ENCODE measurements at regions not wholly inside any gene's neighbourhood (a gene's known extent, or its start where the extent isn't known, plus 50 kb on each side); places are given as distances from the start of the nearest gene placed in this dataset.

DNA sequence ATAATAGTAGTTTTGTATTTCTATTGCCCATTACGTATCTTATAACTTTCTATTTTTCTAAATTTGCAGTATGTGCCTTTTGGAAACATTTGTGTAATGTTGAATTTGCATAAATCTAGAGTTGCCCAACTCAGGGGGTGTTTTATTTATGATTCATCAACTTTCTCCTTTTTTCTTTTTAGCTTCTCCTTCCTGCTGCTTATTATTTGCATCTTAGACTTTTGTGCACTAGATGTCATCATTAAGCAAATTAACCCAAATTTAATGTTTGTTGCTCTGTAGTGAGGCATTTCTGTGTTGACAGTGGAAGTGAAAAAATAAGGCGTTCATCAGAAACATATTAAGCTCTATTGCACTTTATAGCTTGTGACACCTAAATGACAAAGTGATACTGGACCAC lies 56.2 kb upstream of the ZBED5 start:
- H3K4me3 Mint-ChIP-seq = no peak overlapping the region

DNA sequence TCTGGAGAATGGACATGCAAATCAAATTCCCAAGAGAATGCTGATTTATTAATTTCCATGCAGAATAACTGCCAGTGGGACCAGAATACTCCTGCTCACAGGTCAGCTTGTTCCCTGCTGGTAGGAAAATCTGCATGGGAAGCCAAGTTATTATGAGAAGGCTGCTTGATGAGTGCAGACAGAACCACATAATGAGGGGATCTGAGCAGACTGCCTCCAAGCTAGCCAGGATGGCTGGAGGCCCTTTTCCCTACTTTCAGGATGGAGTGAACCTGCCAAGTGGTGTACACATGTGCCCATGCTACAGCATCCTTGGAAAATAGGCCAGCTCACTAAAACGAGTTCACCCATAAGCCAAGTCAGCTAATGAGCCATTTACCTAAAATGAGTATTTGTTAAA lies 55.2 kb upstream of the ZBED5 start:
- H3K27ac ChIP-seq (ENCODE audit: low read length) = no peak overlapping the region
- DNase-seq (no peak), ATAC-seq (replicated peaks in 1 of 4) (no peak)
- H3K9me3 Mint-ChIP-seq = peaks cover 1 to 8% (median 3%) of the 10 kb centered on the region in 3 donors
- no peaks in the 10 kb centered on the region for H3K36me3 Mint-ChIP-seq
- peaks cover 0 to 5% of the 10 kb centered on the region in 2 donors for H3K27me3 Mint-ChIP-seq
- H3K27me3 ChIP-seq (replicated peaks in 1 of 2; ENCODE audit: control insufficient read depth in 2 of 2, extremely low read depth in 1 of 2, insufficient read depth in 2 of 2, low read length in 1 of 2) = peaks cover 0 to 6% of the 10 kb centered on the region in 2 experiments
- no peaks in the 10 kb centered on the region for H3K9me3 ChIP-seq
- H3K4me1 Mint-ChIP-seq = no peaks in the 10 kb centered on the region
- WGBS (ENCODE audit: insufficient coverage) = no CpG with 5 or more reads among the region's 1 CpG
- no peaks in the 10 kb centered on the region for H3K4me1 ChIP-seq (ENCODE audit: control insufficient read depth in 1 of 2, extremely low read depth in 1 of 2, insufficient read depth in 2 of 2, low read length in 2 of 2)
- ChIA-PET POLR2A (interaction anchor here in 1 of 2 donors (0.7 kb wide), 1 partner anchor 103 kb away, joined by 3 read pairs; no protein-coding TSS in a partner anchor), CTCF (interaction anchor here in 1 of 2 donors (0.6 kb wide), 1 partner anchor 54 kb away, joined by 4 read pairs; no protein-coding TSS in a partner anchor)
- H3K27ac Mint-ChIP-seq = no peak overlapping the region
- H3K4me3 ChIP-seq (ENCODE audit: control insufficient read depth in 1 of 2, extremely low read depth in 1 of 2, low read length in 1 of 2) = no peak overlapping the region
- H3K4me3 Mint-ChIP-seq = no peak overlapping the region
- H3K36me3 ChIP-seq (ENCODE audit: control insufficient read depth in 2 of 2, extremely low read depth in 1 of 2, insufficient read depth in 1 of 2, low read length in 1 of 2) = no peaks in the 10 kb centered on the region

More for the DNA sequence above, 56.2 kb upstream of the ZBED5 start:
- ATAC-seq (replicated peaks in 1 of 4) = no peak
- H3K4me3 ChIP-seq (ENCODE audit: control insufficient read depth in 1 of 2, extremely low read depth in 1 of 2, low read length in 1 of 2) = no peak overlapping the region
- no peak for DNase-seq
- H3K4me1 Mint-ChIP-seq = no peaks in the 10 kb centered on the region
- peaks cover 0 to 6% of the 10 kb centered on the region in 2 experiments for H3K27me3 ChIP-seq (replicated peaks in 1 of 2; ENCODE audit: control insufficient read depth in 2 of 2, extremely low read depth in 1 of 2, insufficient read depth in 2 of 2, low read length in 1 of 2)
- H3K27ac Mint-ChIP-seq = no peak overlapping the region
- no peak overlapping the region for H3K27ac ChIP-seq (ENCODE audit: low read length)
- H3K36me3 ChIP-seq (ENCODE audit: control insufficient read depth in 2 of 2, extremely low read depth in 1 of 2, insufficient read depth in 1 of 2, low read length in 1 of 2) = no peaks in the 10 kb centered on the region
- peaks cover 0 to 5% of the 10 kb centered on the region in 2 donors for H3K27me3 Mint-ChIP-seq
- POLR2A ChIA-PET = no interaction called here
- no CpG with 5 or more reads among the region's 2 CpGs for WGBS (ENCODE audit: insufficient coverage)
- CTCF ChIA-PET = interaction anchor here in 1 of 2 donors (0.6 kb wide), 1 partner anchor 105 kb away, joined by 3 read pairs; no protein-coding TSS in a partner anchor
- H3K4me1 ChIP-seq (ENCODE audit: control insufficient read depth in 1 of 2, extremely low read depth in 1 of 2, insufficient read depth in 2 of 2, low read length in 2 of 2) = no peaks in the 10 kb centered on the region
- H3K36me3 Mint-ChIP-seq = no peaks in the 10 kb centered on the region
- H3K9me3 ChIP-seq = no peaks in the 10 kb centered on the region
- H3K9me3 Mint-ChIP-seq = peaks cover 3 to 16% (median 8%) of the 10 kb centered on the region in 3 donors

DNA sequence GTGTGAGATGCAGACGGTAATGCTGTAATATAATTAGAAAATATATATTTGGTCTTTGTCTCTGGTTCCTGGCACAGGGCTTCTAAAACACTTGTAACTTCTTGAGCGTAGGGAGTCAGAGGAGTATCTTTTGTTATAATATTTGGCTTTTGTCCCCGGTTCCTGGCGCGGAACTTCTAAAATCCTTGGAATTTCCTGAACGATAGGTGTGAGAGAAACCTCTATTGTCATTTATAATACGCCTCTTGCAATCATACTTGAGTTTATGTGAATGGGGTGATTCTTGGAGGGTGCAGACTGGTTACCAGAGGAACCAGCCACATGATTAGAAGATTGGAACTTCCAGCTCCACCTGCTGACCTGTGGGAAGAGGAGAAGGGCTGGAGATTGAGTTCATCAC lies 54.1 kb upstream of the ZBED5 start:
- Mint-ChIP-seq H3K36me3 (no peaks in the 10 kb centered on the region), H3K4me1 (no peaks in the 10 kb centered on the region), H3K9me3 (peaks cover 0 to 5% (median 3%) of the 10 kb centered on the region in 3 donors), H3K27ac (no peak overlapping the region), H3K4me3 (no peak overlapping the region), H3K27me3 (peaks cover 0 to 5% of the 10 kb centered on the region in 2 donors)
- Histone ChIP-seq H3K9me3 (no peaks in the 10 kb centered on the region), H3K36me3 (ENCODE audit: control insufficient read depth in 2 of 2, extremely low read depth in 1 of 2, insufficient read depth in 1 of 2, low read length in 1 of 2) (no peaks in the 10 kb centered on the region), H3K4me1 (ENCODE audit: control insufficient read depth in 1 of 2, extremely low read depth in 1 of 2, insufficient read depth in 2 of 2, low read length in 2 of 2) (no peaks in the 10 kb centered on the region), H3K4me3 (ENCODE audit: control insufficient read depth in 1 of 2, extremely low read depth in 1 of 2, low read length in 1 of 2) (no peak overlapping the region), H3K27me3 (replicated peaks in 1 of 2; ENCODE audit: control insufficient read depth in 2 of 2, extremely low read depth in 1 of 2, insufficient read depth in 2 of 2, low read length in 1 of 2) (no peaks in the 10 kb centered on the region), H3K27ac (ENCODE audit: low read length) (no peak overlapping the region)
- WGBS (ENCODE audit: insufficient coverage) = 83% methylated on average over 1 of the region's 7 CpGs
- ATAC-seq (replicated peaks in 1 of 4) = no peak
- ChIA-PET POLR2A (no interaction called here), CTCF (no interaction called here)
- DNase-seq = no peak

DNA sequence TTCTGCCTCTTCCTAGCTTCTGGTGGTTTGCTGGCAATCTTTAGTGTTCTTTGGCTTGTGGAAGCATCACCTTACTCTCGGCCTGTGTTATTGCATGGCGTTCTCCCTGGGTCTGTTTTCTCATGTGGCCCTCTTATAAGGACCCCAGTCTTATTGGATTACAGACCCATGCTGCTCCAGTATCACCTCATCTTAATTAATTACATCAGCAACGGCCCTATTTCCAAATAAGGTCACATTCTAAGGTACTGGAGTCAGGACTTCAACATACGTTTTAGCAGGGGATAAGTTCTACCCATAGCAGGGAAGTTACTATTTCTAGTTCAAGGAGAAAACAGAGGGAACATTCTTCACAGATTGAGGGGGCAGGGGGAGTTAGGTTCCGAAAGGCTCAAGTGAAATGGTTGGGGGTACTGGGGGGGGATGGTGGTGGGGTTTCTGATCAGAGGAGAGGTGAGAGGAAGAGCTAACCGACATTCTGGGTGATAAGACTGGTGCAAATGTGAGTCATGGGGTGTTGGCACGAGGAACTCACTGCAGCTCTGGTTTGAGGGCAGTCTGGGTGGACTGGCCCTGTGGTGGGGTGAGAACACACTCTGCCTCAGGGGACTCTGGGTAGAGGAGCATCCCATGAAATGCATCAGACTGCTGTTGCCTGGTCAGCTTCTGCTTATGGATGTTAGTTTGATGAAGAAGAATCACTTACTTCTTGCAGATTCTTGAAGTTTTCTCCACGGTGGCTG lies 51.5 kb upstream of the ZBED5 start:
- H3K4me1 ChIP-seq (ENCODE audit: control insufficient read depth in 1 of 2, extremely low read depth in 1 of 2, insufficient read depth in 2 of 2, low read length in 2 of 2) = no peaks in the 10 kb centered on the region
- ATAC-seq (replicated peaks in 1 of 4) (no peak), DNase-seq (no peak)
- H3K9me3 ChIP-seq = no peaks in the 10 kb centered on the region
- CTCF ChIA-PET = no interaction called here
- H3K27ac ChIP-seq (ENCODE audit: low read length) = no peak overlapping the region
- H3K27me3 Mint-ChIP-seq = peaks cover 0 to 8% of the 10 kb centered on the region in 2 donors
- no peaks in the 10 kb centered on the region for H3K27me3 ChIP-seq (replicated peaks in 1 of 2; ENCODE audit: control insufficient read depth in 2 of 2, extremely low read depth in 1 of 2, insufficient read depth in 2 of 2, low read length in 1 of 2)
- H3K4me3 Mint-ChIP-seq = no peak overlapping the region
- no peaks in the 10 kb centered on the region for H3K9me3 Mint-ChIP-seq
- POLR2A ChIA-PET = no interaction called here
- 72% methylated on average over 6 of the region's 8 CpGs for WGBS (ENCODE audit: insufficient coverage)
- H3K36me3 ChIP-seq (ENCODE audit: control insufficient read depth in 2 of 2, extremely low read depth in 1 of 2, insufficient read depth in 1 of 2, low read length in 1 of 2) = no peaks in the 10 kb centered on the region
- H3K36me3 Mint-ChIP-seq = no peaks in the 10 kb centered on the region
- H3K4me3 ChIP-seq (ENCODE audit: control insufficient read depth in 1 of 2, extremely low read depth in 1 of 2, low read length in 1 of 2) = no peak overlapping the region
- no peak overlapping the region for H3K27ac Mint-ChIP-seq
- no peaks in the 10 kb centered on the region for H3K4me1 Mint-ChIP-seq

DNA sequence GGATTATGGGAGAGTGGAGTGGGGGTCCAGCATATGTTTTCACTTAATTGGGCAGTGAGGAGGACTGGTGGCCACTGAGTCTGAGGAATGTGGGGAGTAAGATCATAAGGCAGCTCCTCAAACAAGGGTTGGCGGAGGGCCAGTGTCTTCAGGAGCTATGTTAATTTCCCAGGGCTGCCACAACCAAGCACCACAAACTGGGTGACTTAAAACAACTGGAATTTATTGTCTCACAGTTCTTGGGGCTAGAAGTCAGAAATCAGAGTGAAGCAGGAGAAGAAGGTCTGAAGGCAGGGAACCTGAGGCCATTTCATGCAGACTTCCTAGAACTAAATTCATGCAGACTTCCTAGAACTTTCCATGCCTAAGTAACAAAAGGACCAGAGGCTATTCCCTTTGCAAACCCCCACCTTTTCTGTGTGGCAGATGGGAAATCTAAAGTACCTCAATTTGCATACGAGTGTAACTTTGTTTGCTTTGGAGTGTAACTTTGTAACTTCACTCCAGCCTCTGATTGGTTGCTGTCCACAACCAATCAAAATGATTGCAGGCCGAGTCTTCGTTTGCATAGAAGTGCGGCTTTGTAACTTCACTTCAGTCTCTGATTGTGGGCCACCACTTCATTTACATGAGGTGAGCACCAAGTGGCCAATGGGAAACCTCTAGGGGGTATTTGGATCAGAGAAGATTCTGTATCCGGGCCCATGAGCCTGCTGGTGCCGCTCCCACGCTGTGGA lies 50.5 kb upstream of the ZBED5 start:
- DNase-seq = no peak
- H3K4me1 Mint-ChIP-seq = no peaks in the 10 kb centered on the region

More for the DNA sequence above, 50.5 kb upstream of the ZBED5 start:
- no peak overlapping the region for H3K27ac Mint-ChIP-seq
- no peak overlapping the region for H3K4me3 ChIP-seq (ENCODE audit: control insufficient read depth in 1 of 2, extremely low read depth in 1 of 2, low read length in 1 of 2)
- ChIA-PET CTCF (interaction anchor here in 1 of 2 donors (3.3 kb wide), 1 partner anchor 115 kb away, joined by 10 read pairs; no protein-coding TSS in a partner anchor), POLR2A (no interaction called here)
- no peaks in the 10 kb centered on the region for H3K9me3 Mint-ChIP-seq
- no peak overlapping the region for H3K27ac ChIP-seq (ENCODE audit: low read length)
- no peaks in the 10 kb centered on the region for H3K36me3 Mint-ChIP-seq
- ATAC-seq (replicated peaks in 1 of 4) = no peak
- no peak overlapping the region for H3K4me3 Mint-ChIP-seq
- H3K27me3 ChIP-seq (replicated peaks in 1 of 2; ENCODE audit: control insufficient read depth in 2 of 2, extremely low read depth in 1 of 2, insufficient read depth in 2 of 2, low read length in 1 of 2) = peaks cover 0 to 3% of the 10 kb centered on the region in 2 experiments
- peaks cover 2 to 8% of the 10 kb centered on the region in 2 donors for H3K27me3 Mint-ChIP-seq
- H3K9me3 ChIP-seq = no peaks in the 10 kb centered on the region
- 94% methylated on average over 3 of the region's 8 CpGs for WGBS (ENCODE audit: insufficient coverage)
- H3K4me1 ChIP-seq (ENCODE audit: control insufficient read depth in 1 of 2, extremely low read depth in 1 of 2, insufficient read depth in 2 of 2, low read length in 2 of 2) = no peaks in the 10 kb centered on the region
- no peaks in the 10 kb centered on the region for H3K36me3 ChIP-seq (ENCODE audit: control insufficient read depth in 2 of 2, extremely low read depth in 1 of 2, insufficient read depth in 1 of 2, low read length in 1 of 2)
